Ovary (tissue), 3 donors: ENCODE measurements at regions not wholly inside any gene's neighbourhood (a gene's known extent, or its start where the extent isn't known, plus 50 kb on each side); places are given as distances from the start of the nearest gene placed in this dataset.

Source experiments
- EP300 ChIP-seq: sonication (generic); formaldehyde crosslinking; IDR thresholded peaks from one replicate; pipeline ENCODE4 v1.6.1; 2017; ENCODE audit warnings: antibody characterized with exemption
- POLR2A ChIP-seq: fragments of 450-650 bp; IDR thresholded peaks from one replicate; pipeline ENCODE4 v1.6.1; 2017; ENCODE audit warnings: antibody characterized with exemption, mild to moderate bottlenecking, moderate library complexity
- TF ChIP-seq, protein P1 (sequence below), 3 donors: fragments of 450-650 bp in 2 of 3; fragments of 200-600 bp in 1 of 3; IDR thresholded peaks; one replicate each; pipeline versions ENCODE4 v1.5.1 to v1.8.0; 2016 to 2022; ENCODE audit warnings: antibody characterized with exemption in 3 of 3, mild to moderate bottlenecking in 1 of 3
- donor health status: DM: no; HTN: no; CAD: no.

DNA sequence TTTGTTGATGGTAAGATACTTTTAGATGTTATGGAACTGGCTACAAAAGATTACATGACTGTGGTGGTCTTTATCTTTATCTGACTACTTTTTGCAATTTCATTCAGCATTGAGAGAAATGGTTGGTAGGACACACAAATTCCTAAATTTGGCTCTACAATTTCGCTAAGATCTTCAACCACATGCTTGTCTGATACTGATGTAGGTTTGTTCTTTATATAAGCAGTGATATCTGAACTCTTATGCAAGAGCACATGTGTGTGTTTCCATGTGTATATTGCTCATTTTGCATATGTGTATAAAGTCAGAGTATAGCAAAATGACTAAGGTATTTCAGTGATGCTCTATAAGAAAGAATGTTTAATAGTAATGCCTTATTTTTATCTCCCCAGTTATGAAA lies 501.5 kb downstream of the ARL4A start:
- TF ChIP-seq POLR2A (no peak), EP300 (no peak)
- TF ChIP-seq, protein P1, sequence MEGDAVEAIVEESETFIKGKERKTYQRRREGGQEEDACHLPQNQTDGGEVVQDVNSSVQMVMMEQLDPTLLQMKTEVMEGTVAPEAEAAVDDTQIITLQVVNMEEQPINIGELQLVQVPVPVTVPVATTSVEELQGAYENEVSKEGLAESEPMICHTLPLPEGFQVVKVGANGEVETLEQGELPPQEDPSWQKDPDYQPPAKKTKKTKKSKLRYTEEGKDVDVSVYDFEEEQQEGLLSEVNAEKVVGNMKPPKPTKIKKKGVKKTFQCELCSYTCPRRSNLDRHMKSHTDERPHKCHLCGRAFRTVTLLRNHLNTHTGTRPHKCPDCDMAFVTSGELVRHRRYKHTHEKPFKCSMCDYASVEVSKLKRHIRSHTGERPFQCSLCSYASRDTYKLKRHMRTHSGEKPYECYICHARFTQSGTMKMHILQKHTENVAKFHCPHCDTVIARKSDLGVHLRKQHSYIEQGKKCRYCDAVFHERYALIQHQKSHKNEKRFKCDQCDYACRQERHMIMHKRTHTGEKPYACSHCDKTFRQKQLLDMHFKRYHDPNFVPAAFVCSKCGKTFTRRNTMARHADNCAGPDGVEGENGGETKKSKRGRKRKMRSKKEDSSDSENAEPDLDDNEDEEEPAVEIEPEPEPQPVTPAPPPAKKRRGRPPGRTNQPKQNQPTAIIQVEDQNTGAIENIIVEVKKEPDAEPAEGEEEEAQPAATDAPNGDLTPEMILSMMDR (IDR thresholded peaks at IDR 0.05), result no peak
